Astrocyte (in vitro differentiated cells and primary cell): ENCODE measurements at regions not wholly inside any gene's neighbourhood (a gene's known extent, or its start where the extent isn't known, plus 50 kb on each side); places are given as distances from the start of the nearest gene placed in this dataset.

Experiments used
- DNase-seq: peaks from one replicate; pipeline ENCODE4 v3.0.0-alpha.2; 2010; ENCODE audit warnings: low read depth
- FAIRE-seq: peaks from 2 replicates; lab custom pipeline; 2011; peaks lifted over from hg19 to GRCh38; lab: Jason Lieb, UNC
- H2AFZ ChIP-seq: 2 replicates; pipeline ENCODE4 v1.6.0; 2012; ENCODE audit warnings: low read depth, low read length, inconsistent platforms
- H3K27ac ChIP-seq: 2 replicates; pipeline ENCODE4 v1.5.1; 2011; ENCODE audit warnings: low read depth, low read length, inconsistent platforms
- H3K27me3 ChIP-seq: 2 replicates; pipeline ENCODE4 v1.6.0; 2011; ENCODE audit warnings: low read length, inconsistent platforms; ENCODE audit not compliant: insufficient read depth
- H3K36me3 ChIP-seq: 2 replicates; pipeline ENCODE4 v1.5.1; 2011; ENCODE audit warnings: low read length, inconsistent platforms; ENCODE audit not compliant: insufficient read depth
- H3K4me1 ChIP-seq: 2 replicates; pipeline ENCODE4 v1.5.1; 2011; ENCODE audit warnings: low read length, inconsistent platforms; ENCODE audit not compliant: insufficient read depth
- H3K4me2 ChIP-seq: 2 replicates; pipeline ENCODE4 v1.6.0; 2012; ENCODE audit warnings: low read length, inconsistent platforms
- H3K4me3 ChIP-seq: 2 replicates; pipeline ENCODE4 v1.5.1; 2011; ENCODE audit warnings: low read depth, mild to moderate bottlenecking, low read length, inconsistent platforms; ENCODE audit not compliant: insufficient read depth
- H3K79me2 ChIP-seq: 2 replicates; pipeline ENCODE4 v1.6.0; 2012; ENCODE audit warnings: mild to moderate bottlenecking, low read length, inconsistent platforms; ENCODE audit not compliant: insufficient read depth
- H3K9ac ChIP-seq: 2 replicates; pipeline ENCODE4 v1.6.0; 2012; ENCODE audit warnings: mild to moderate bottlenecking, low read length, inconsistent platforms
- H3K9me3 ChIP-seq: 2 replicates; pipeline ENCODE4 v1.5.1; 2012; ENCODE audit warnings: low read depth, mild to moderate bottlenecking, low read length, inconsistent platforms; ENCODE audit not compliant: insufficient read depth
- H4K20me1 ChIP-seq: 2 replicates; pipeline ENCODE4 v1.6.0; 2012; ENCODE audit warnings: low read length, inconsistent platforms; ENCODE audit not compliant: insufficient read depth
- H3K27ac Mint-ChIP-seq: one replicate; pipeline ENCODE4 v1.8.0; 2021; ENCODE audit warnings: mild to moderate bottlenecking, mixed read lengths; ENCODE audit not compliant: unreplicated experiment
- H3K27me3 Mint-ChIP-seq: one replicate; pipeline ENCODE4 v1.8.0; 2021; ENCODE audit warnings: low read depth, mixed read lengths; ENCODE audit not compliant: unreplicated experiment
- H3K36me3 Mint-ChIP-seq: one replicate; pipeline ENCODE4 v1.8.0; 2021; ENCODE audit warnings: low read depth, mixed read lengths; ENCODE audit not compliant: unreplicated experiment
- H3K4me1 Mint-ChIP-seq: one replicate; pipeline ENCODE4 v1.8.0; 2021; ENCODE audit warnings: low read depth, mixed read lengths; ENCODE audit not compliant: unreplicated experiment
- H3K4me3 Mint-ChIP-seq: one replicate; pipeline ENCODE4 v1.8.0; 2021; ENCODE audit warnings: mild to moderate bottlenecking, moderate library complexity, mixed read lengths; ENCODE audit not compliant: unreplicated experiment
- H3K9me3 Mint-ChIP-seq: one replicate; pipeline ENCODE4 v1.8.0; 2021; ENCODE audit warnings: mild to moderate bottlenecking, mixed read lengths; ENCODE audit not compliant: unreplicated experiment
- CTCF ChIP-seq: IDR thresholded peaks from 2 replicates; pipeline ENCODE4 v1.5.1; 2011; ENCODE audit warnings: low read depth, mild to moderate bottlenecking, inconsistent platforms, low read length, moderate library complexity; ENCODE audit not compliant: insufficient read depth
- EZH2 ChIP-seq: IDR thresholded peaks from 2 replicates; pipeline ENCODE4 v1.6.1; 2012; ENCODE audit warnings: mild to moderate bottlenecking, low read length, inconsistent platforms; ENCODE audit not compliant: insufficient read depth

- no peaks in the 10 kb centered on the region for H3K36me3 Mint-ChIP-seq
- H3K27me3 Mint-ChIP-seq = no peaks in the 10 kb centered on the region
- H3K4me1 Mint-ChIP-seq = no peaks in the 10 kb centered on the region
- H3K27ac ChIP-seq = no peak overlapping the region
- no peak overlapping the region for H2AFZ ChIP-seq
- no peak overlapping the region for H3K4me3 ChIP-seq
- H3K27ac Mint-ChIP-seq = no peak overlapping the region
- no peaks in the 10 kb centered on the region for H3K9me3 ChIP-seq
- H3K27me3 ChIP-seq = no peaks in the 10 kb centered on the region
- peaks cover 3% of the 10 kb centered on the region for H3K9me3 Mint-ChIP-seq
- no peaks in the 10 kb centered on the region for H4K20me1 ChIP-seq
- H3K79me2 ChIP-seq = no peaks in the 10 kb centered on the region
- no peak overlapping the region for H3K4me3 Mint-ChIP-seq
- FAIRE-seq (no peak), DNase-seq (no peak)
- no peak overlapping the region for H3K9ac ChIP-seq
- H3K4me1 ChIP-seq = no peaks in the 10 kb centered on the region
- H3K36me3 ChIP-seq = no peaks in the 10 kb centered on the region
- H3K4me2 ChIP-seq = no peak overlapping the region
- no peak for TF ChIP-seq CTCF
- no peak for TF ChIP-seq EZH2
Measured at GRCh38 chr11:80074837-80075236, 634.0 kb upstream of the TENM4 start.

- Histone ChIP-seq H3K27me3 (no peaks in the 10 kb centered on the region), H3K9me3 (no peaks in the 10 kb centered on the region), H3K4me3 (no peak overlapping the region), H3K4me2 (no peak overlapping the region), H3K79me2 (no peaks in the 10 kb centered on the region), H4K20me1 (no peaks in the 10 kb centered on the region), H3K27ac (no peak overlapping the region), H3K36me3 (no peaks in the 10 kb centered on the region), H3K9ac (no peak overlapping the region), H3K4me1 (no peaks in the 10 kb centered on the region), H2AFZ (no peak overlapping the region)
- no peaks in the 10 kb centered on the region for H3K4me1 Mint-ChIP-seq
- H3K27me3 Mint-ChIP-seq = peaks cover 2% of the 10 kb centered on the region
- no peaks in the 10 kb centered on the region for H3K9me3 Mint-ChIP-seq
- TF ChIP-seq EZH2 = no peak
- no peak for TF ChIP-seq CTCF
- no peak overlapping the region for H3K4me3 Mint-ChIP-seq
- FAIRE-seq (no peak), DNase-seq (no peak)
- H3K36me3 Mint-ChIP-seq = no peaks in the 10 kb centered on the region
- H3K27ac Mint-ChIP-seq = no peak overlapping the region
Measured at GRCh38 chr11:80066291-80066690, 625.5 kb upstream of the TENM4 start.

GRCh38 chr11:80065086-80065485, 624.3 kb upstream of the TENM4 start:
- Histone ChIP-seq H4K20me1 (no peaks in the 10 kb centered on the region), H3K9me3 (no peaks in the 10 kb centered on the region), H3K9ac (no peak overlapping the region), H3K4me3 (no peak overlapping the region), H3K36me3 (no peaks in the 10 kb centered on the region), H3K79me2 (no peaks in the 10 kb centered on the region), H3K4me1 (no peaks in the 10 kb centered on the region), H3K4me2 (no peak overlapping the region), H3K27ac (no peak overlapping the region), H3K27me3 (no peaks in the 10 kb centered on the region), H2AFZ (no peak overlapping the region)
- Mint-ChIP-seq H3K9me3 (no peaks in the 10 kb centered on the region), H3K4me1 (no peaks in the 10 kb centered on the region), H3K4me3 (no peak overlapping the region), H3K27ac (no peak overlapping the region), H3K27me3 (peaks cover 2% of the 10 kb centered on the region), H3K36me3 (no peaks in the 10 kb centered on the region)
- TF ChIP-seq CTCF (no peak), EZH2 (no peak)
- FAIRE-seq (no peak), DNase-seq (no peak)
